Endodermal cell (in vitro differentiated cells): ENCODE measurements at regions not wholly inside any gene's neighbourhood (a gene's known extent, or its start where the extent isn't known, plus 50 kb on each side); places are given as distances from the start of the nearest gene placed in this dataset.

Source experiments
- DNase-seq: peaks from one replicate; pipeline ENCODE4 v3.0.0-alpha.2; 2017
- H3K27ac ChIP-seq: 2 replicates; pipeline ENCODE4 v1.5.1; 2013; ENCODE audit warnings: mild to moderate bottlenecking, low read depth, low read length, moderate library complexity
- H3K27me3 ChIP-seq: 2 replicates; pipeline ENCODE4 v1.6.1; 2013; ENCODE audit warnings: mild to moderate bottlenecking, low read length, moderate library complexity; ENCODE audit not compliant: insufficient read depth, control insufficient read depth, poor library complexity, severe bottlenecking
- H3K36me3 ChIP-seq: 2 replicates; pipeline ENCODE4 v1.7.0; 2013; ENCODE audit warnings: mild to moderate bottlenecking, low read length, moderate library complexity; ENCODE audit not compliant: control insufficient read depth, insufficient read depth
- H3K4me1 ChIP-seq: one replicate; pipeline ENCODE4 v1.7.0; 2013; ENCODE audit warnings: low read length; ENCODE audit not compliant: control insufficient read depth, insufficient read depth
- H3K4me3 ChIP-seq: 2 replicates; pipeline ENCODE4 v1.5.1; 2013; ENCODE audit warnings: mild to moderate bottlenecking, low read length, moderate library complexity
- H3K9ac ChIP-seq: 2 replicates; pipeline ENCODE4 v1.6.1; 2013; ENCODE audit warnings: mild to moderate bottlenecking, low read length, moderate library complexity; ENCODE audit not compliant: poor library complexity, severe bottlenecking; ENCODE audit errors: extremely low read depth
- H3K9me3 ChIP-seq: 2 replicates; pipeline ENCODE4 v1.6.1; 2013; ENCODE audit warnings: mild to moderate bottlenecking, low read length, moderate library complexity; ENCODE audit not compliant: control insufficient read depth
- H3K27ac Mint-ChIP-seq: 2 replicates; pipeline ENCODE4 v1.8.0; 2020; ENCODE audit warnings: mixed read lengths
- H3K27me3 Mint-ChIP-seq: 2 replicates; pipeline ENCODE4 v1.8.0; 2021; ENCODE audit warnings: mild to moderate bottlenecking, mixed read lengths; ENCODE audit not compliant: insufficient read depth
- H3K36me3 Mint-ChIP-seq: 2 replicates; pipeline ENCODE4 v1.8.0; 2020; ENCODE audit warnings: low read depth, mixed read lengths
- H3K4me1 Mint-ChIP-seq: 2 replicates; pipeline ENCODE4 v1.8.0; 2020; ENCODE audit warnings: mixed read lengths
- H3K4me3 Mint-ChIP-seq: 2 replicates; pipeline ENCODE4 v1.8.0; 2020; ENCODE audit warnings: mild to moderate bottlenecking, moderate library complexity, mixed read lengths
- H3K9me3 Mint-ChIP-seq: 2 replicates; pipeline ENCODE4 v1.8.0; 2020; ENCODE audit warnings: mild to moderate bottlenecking, mixed read lengths
- WGBS, 2 experiments: methylation state at CpG; one replicate each; pipeline versions ENCODE4 v1.1.5 to v1.1.7; 2013; ENCODE audit warnings: missing lambda C conversion rate in 2 of 2, mixed read lengths in 1 of 2; ENCODE audit not compliant: insufficient coverage in 1 of 2, insufficient read length in 1 of 2; 5-methylcytosine and 5-hydroxymethylcytosine counted together
- TF ChIP-seq, protein P1 (sequence below): fragments of 200-600 bp; sonication (generic); conservative IDR thresholded peaks from 2 replicates; pipeline ENCODE4 v1.5.0; 2021; ENCODE audit warnings: antibody characterized with exemption, mild to moderate bottlenecking

DNA sequence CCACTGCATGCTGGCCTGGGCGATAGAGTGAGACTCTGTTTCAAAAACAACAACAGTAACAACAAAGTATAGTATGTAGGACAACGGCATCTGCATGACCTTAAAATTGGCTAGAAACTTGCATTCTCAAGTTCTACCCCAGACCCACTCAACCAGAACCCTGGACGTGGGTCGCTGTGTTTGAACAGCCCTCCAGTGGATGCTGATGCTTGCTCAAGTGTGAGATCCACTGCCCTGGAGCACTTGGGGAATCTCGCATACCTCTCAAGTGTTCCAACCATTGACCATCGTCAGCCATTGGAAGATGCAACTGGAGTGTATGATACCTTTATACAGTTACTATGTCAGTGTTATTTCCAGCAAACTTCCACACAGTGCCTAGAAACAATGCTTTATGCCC is 435.9 kb downstream of the DCDC2C start:
- no peaks in the 10 kb centered on the region for H3K9me3 ChIP-seq
- Mint-ChIP-seq H3K9me3 (no peaks in the 10 kb centered on the region), H3K27ac (no peak overlapping the region), H3K4me3 (no peak overlapping the region), H3K4me1 (no peaks in the 10 kb centered on the region), H3K36me3 (no peaks in the 10 kb centered on the region), H3K27me3 (no peaks in the 10 kb centered on the region)
- no peak overlapping the region for H3K9ac ChIP-seq
- H3K36me3 ChIP-seq, result no peaks in the 10 kb centered on the region
- WGBS, 2 experiments, result 77 to 92% methylated on average over 4 to 6 of the region's 6 CpGs
- no peak overlapping the region for H3K27ac ChIP-seq
- DNase-seq, result no peak
- H3K4me1 ChIP-seq, result no peaks in the 10 kb centered on the region
- TF ChIP-seq, protein P1, sequence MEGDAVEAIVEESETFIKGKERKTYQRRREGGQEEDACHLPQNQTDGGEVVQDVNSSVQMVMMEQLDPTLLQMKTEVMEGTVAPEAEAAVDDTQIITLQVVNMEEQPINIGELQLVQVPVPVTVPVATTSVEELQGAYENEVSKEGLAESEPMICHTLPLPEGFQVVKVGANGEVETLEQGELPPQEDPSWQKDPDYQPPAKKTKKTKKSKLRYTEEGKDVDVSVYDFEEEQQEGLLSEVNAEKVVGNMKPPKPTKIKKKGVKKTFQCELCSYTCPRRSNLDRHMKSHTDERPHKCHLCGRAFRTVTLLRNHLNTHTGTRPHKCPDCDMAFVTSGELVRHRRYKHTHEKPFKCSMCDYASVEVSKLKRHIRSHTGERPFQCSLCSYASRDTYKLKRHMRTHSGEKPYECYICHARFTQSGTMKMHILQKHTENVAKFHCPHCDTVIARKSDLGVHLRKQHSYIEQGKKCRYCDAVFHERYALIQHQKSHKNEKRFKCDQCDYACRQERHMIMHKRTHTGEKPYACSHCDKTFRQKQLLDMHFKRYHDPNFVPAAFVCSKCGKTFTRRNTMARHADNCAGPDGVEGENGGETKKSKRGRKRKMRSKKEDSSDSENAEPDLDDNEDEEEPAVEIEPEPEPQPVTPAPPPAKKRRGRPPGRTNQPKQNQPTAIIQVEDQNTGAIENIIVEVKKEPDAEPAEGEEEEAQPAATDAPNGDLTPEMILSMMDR, result no peak
- no peaks in the 10 kb centered on the region for H3K27me3 ChIP-seq
- H3K4me3 ChIP-seq, result no peak overlapping the region

DNA sequence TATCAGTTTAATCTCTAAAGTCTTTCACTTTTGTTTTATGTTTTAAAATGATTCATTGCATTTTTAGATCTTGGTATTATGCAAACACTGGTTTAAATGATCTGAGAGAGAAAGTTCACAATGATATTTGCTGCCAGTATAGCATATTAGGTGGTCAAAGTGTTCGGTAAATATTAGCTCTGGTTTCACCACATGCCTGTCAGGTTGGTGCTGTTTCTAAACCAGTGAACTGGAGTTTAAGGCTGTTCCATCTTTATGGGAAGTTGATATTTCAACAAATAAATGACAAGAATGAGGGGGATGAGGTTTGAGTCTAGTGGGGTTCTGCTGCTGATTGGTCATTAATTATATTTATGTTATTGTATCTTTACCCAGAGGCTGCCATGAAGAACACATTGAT is 436.4 kb downstream of the DCDC2C start:
- no peaks in the 10 kb centered on the region for H3K4me1 ChIP-seq
- Mint-ChIP-seq H3K36me3 (no peaks in the 10 kb centered on the region), H3K4me3 (no peak overlapping the region), H3K4me1 (no peaks in the 10 kb centered on the region), H3K27ac (no peak overlapping the region), H3K9me3 (no peaks in the 10 kb centered on the region), H3K27me3 (no peaks in the 10 kb centered on the region)
- no peaks in the 10 kb centered on the region for H3K36me3 ChIP-seq
- H3K9me3 ChIP-seq, result no peaks in the 10 kb centered on the region
- 89 to 100% methylated on average over 1 of the region's 1 CpG for WGBS, 2 experiments
- no peak for DNase-seq
- no peak overlapping the region for H3K4me3 ChIP-seq
- H3K9ac ChIP-seq, result no peak overlapping the region
- TF ChIP-seq, protein P1, result no peak
- H3K27me3 ChIP-seq, result no peaks in the 10 kb centered on the region
- no peak overlapping the region for H3K27ac ChIP-seq

DNA sequence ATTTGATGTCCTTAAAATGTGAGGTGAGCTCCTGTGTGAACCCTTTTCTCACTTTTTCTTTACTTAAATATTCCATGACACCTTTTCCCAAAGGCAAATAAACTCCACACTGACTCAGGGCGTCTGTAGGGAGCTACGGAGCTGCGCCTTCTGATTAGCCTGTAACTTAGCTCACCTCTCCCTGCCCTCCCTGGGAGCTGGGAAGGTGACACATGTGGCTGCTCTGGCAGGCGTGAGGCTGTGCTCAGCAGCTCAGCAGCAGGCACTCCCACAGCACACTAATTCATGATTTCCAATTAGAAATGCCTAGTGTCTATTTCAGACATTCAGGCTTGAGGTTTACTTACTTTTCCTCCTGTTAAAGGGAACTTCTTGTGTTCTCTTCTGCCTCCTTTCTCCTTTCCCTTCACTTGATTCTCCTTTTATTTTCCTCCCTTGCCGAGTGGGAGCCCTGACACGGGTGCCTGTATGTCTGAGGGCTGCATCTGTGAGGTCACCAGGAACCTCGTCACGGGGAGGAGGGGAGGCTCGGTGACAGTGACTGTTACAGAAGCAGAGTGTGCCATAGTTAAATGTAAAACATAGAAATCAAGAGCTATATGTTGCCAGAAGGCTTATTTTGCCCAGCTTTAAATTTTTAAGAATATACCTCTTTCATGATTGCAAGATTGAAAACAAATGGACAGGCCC is 437.1 kb downstream of the DCDC2C start:
- TF ChIP-seq, protein P1, result no peak
- Mint-ChIP-seq H3K4me3 (no peak overlapping the region), H3K9me3 (no peaks in the 10 kb centered on the region), H3K27ac (no peak overlapping the region), H3K27me3 (no peaks in the 10 kb centered on the region), H3K4me1 (no peaks in the 10 kb centered on the region), H3K36me3 (no peaks in the 10 kb centered on the region)
- Histone ChIP-seq H3K4me3 (no peak overlapping the region), H3K4me1 (no peaks in the 10 kb centered on the region), H3K27me3 (no peaks in the 10 kb centered on the region), H3K9me3 (no peaks in the 10 kb centered on the region), H3K27ac (no peak overlapping the region), H3K9ac (no peak overlapping the region), H3K36me3 (no peaks in the 10 kb centered on the region)
- peak; percentile 53 for DNase-seq
- 85 to 100% methylated on average over 1 to 9 of the region's 9 CpGs for WGBS, 2 experiments
